ENCODE measurements at regions not wholly inside any gene's neighbourhood (a gene's known extent, or its start where the extent isn't known, plus 50 kb on each side); places are given as distances from the start of the nearest gene placed in this dataset.

GRCh38 chr3:147832611-147833010 lies 423.4 kb downstream of the ZIC1 start (continued):
- TF ChIP-seq USF1 (IDR thresholded peaks at IDR 0.05; ENCODE audit: borderline replicate concordance, extremely low read length, insufficient read depth, low read depth, low read length): no peak
- TF ChIP-seq NFXL1 (IDR thresholded peaks at IDR 0.05; ENCODE audit: borderline replicate concordance): no peak
- no peak for TF ChIP-seq ZNF217 (IDR thresholded peaks at IDR 0.05)
- TF ChIP-seq CHD4 (IDR thresholded peaks at IDR 0.05): no peak

GRCh38 chr3:147836330-147836729 lies 427.2 kb downstream of the ZIC1 start:
- no peak overlapping the region for H3K9ac ChIP-seq (ENCODE audit: control insufficient read depth, insufficient read depth, low read length)
- no peak for DNase-seq (ENCODE audit: low read depth, low spot score)
- H3K4me2 ChIP-seq (ENCODE audit: control insufficient read depth, insufficient read depth): no peak overlapping the region
- no peaks in the 10 kb centered on the region for H3K79me2 ChIP-seq (ENCODE audit: control insufficient read depth, insufficient read depth, low read length)
- TF ChIP-seq ATF7 (IDR thresholded peaks at IDR 0.05; ENCODE audit: low read depth): no peak
- TF ChIP-seq PBX3 (IDR thresholded peaks at IDR 0.05; ENCODE audit: insufficient replicate concordance, low read depth, low read length): no peak
- no peak for TF ChIP-seq MYC (IDR thresholded peaks at IDR 0.05; ENCODE audit: insufficient read depth, insufficient read length, insufficient replicate concordance, low read length, severe bottlenecking)
- no peak for TF ChIP-seq NRF1 (conservative IDR thresholded peaks at IDR 0.05; ENCODE audit: low read depth, low read length)
- TF ChIP-seq CTCF (IDR thresholded peaks at IDR 0.05 in 2 of 3, conservative IDR thresholded peaks at IDR 0.05 in 1 of 3; ENCODE audit: control insufficient read depth in 2 of 3, extremely low read depth in 1 of 3, insufficient read depth in 1 of 3, low read depth in 3 of 3, low read length in 3 of 3): no peak
- no peak for TF ChIP-seq BCLAF1 (IDR thresholded peaks at IDR 0.05)
- TF ChIP-seq ZNF384 (IDR thresholded peaks at IDR 0.05; ENCODE audit: borderline replicate concordance, low read depth, low read length): no peak
- ChIA-PET SMC1A (ENCODE audit: uncharacterized antibody, unreplicated experiment) (interaction anchor here (0.8 to 2.8 kb wide), 6 partner anchors 8 to 367 kb away, joined by 3 to 13 read pairs (median 6); no protein-coding TSS in a partner anchor), POLR2A (no interaction called here), RAD21 (ENCODE audit: unreplicated experiment) (interaction anchor here (1.2 kb wide), 1 partner anchor 242 kb away, joined by 4 read pairs; no protein-coding TSS in a partner anchor), CTCF (interaction anchor here (1.4 kb wide), 1 partner anchor 242 kb away, joined by 5 read pairs; no protein-coding TSS in a partner anchor)
- intact Hi-C loops (cut with micrococcal nuclease; ENCODE audit: unreplicated experiment): no loop called here
- H3K27me3 ChIP-seq (replicated peaks in 1 of 2; ENCODE audit: control insufficient read depth in 2 of 2, insufficient read depth in 2 of 2, low read length in 1 of 2): no peaks in the 10 kb centered on the region
- H4K20me1 ChIP-seq (ENCODE audit: control insufficient read depth, insufficient read depth): no peaks in the 10 kb centered on the region
- H3K27ac ChIP-seq (ENCODE audit: control insufficient read depth, insufficient read depth): no peak overlapping the region
- no peak; the same call in 2 of the 3 replicates for ATAC-seq
- H2AFZ ChIP-seq (ENCODE audit: control insufficient read depth, low read depth, low read length): no peak overlapping the region
- H3K4me1 ChIP-seq (ENCODE audit: control insufficient read depth, insufficient read depth, low read length): no peaks in the 10 kb centered on the region
- no peak for FAIRE-seq
- in situ Hi-C loops (cut with MboI): no loop called here
- H3K36me3 ChIP-seq (ENCODE audit: control insufficient read depth in 2 of 2, insufficient read depth in 2 of 2, low read length in 1 of 2): no peaks in the 10 kb centered on the region
- H3K9me3 ChIP-seq (replicated peaks; ENCODE audit: control insufficient read depth, insufficient read depth, low read length): no peaks in the 10 kb centered on the region
- H3K4me3 ChIP-seq: no peak overlapping the region
- BruUV-seq (replicated peaks): no TSS peak
